ENCODE measurements at regions not wholly inside any gene's neighbourhood (a gene's known extent, or its start where the extent isn't known, plus 50 kb on each side); places are given as distances from the start of the nearest gene placed in this dataset.

- no peak for DNase-seq
Observed at GRCh38 chr1:221635305-221635704, 106.6 kb downstream of the DUSP10 start.

GRCh38 chr1:221636096-221636495, 105.8 kb downstream of the DUSP10 start:
- DNase-seq = no peak

GRCh38 chr1:221636967-221637366, 104.9 kb downstream of the DUSP10 start:
- no peak for DNase-seq

- peak; percentile 69 for DNase-seq
Observed at GRCh38 chr1:221637641-221638041, 104.2 kb downstream of the DUSP10 start.

- DNase-seq = no peak
Observed at GRCh38 chr1:221638595-221638994, 103.3 kb downstream of the DUSP10 start.

- DNase-seq = no peak
Observed at GRCh38 chr1:221641811-221642210, 100.1 kb downstream of the DUSP10 start.

- no peak for DNase-seq
Observed at GRCh38 chr1:221643404-221644144, 98.3 kb downstream of the DUSP10 start.

GRCh38 chr1:221644145-221644448, 97.8 kb downstream of the DUSP10 start:
- peak; percentile 39 for DNase-seq

GRCh38 chr1:221644663-221645258, 97.1 kb downstream of the DUSP10 start:
- DNase-seq = no peak

GRCh38 chr1:221648201-221648600, 93.7 kb downstream of the DUSP10 start:
- no peak for DNase-seq
